ENCODE measurements at regions not wholly inside any gene's neighbourhood (a gene's known extent, or its start where the extent isn't known, plus 50 kb on each side); places are given as distances from the start of the nearest gene placed in this dataset.
"Not testable (repeated sequence)": the region's sequence is repeated elsewhere in the genome, so short reads cannot be mapped to it uniquely, and the experiment has no call there.

- DNase-seq, result no peak
Observed at GRCh38 chr7:12002428-12002827, 170.4 kb upstream of the THSD7A start.

GRCh38 chr7:12004581-12004980 is 172.6 kb upstream of the THSD7A start:
- no peak for DNase-seq

GRCh38 chr7:12007576-12007975 is 175.6 kb upstream of the THSD7A start:
- no peak for DNase-seq

- no peak for DNase-seq
Observed at GRCh38 chr7:12013983-12014382, 182.0 kb upstream of the THSD7A start.

- DNase-seq, result no peak
Observed at GRCh38 chr7:12016439-12016838, 184.4 kb upstream of the THSD7A start.

GRCh38 chr7:12017046-12017445 is 185.0 kb upstream of the THSD7A start:
- no peak for DNase-seq

GRCh38 chr7:12022011-12022410 is 189.1 kb upstream of the TMEM106B start:
- DNase-seq, result not testable (repeated sequence)

- no peak for DNase-seq
Observed at GRCh38 chr7:12025246-12025645, 185.8 kb upstream of the TMEM106B start.

- DNase-seq, result no peak
Observed at GRCh38 chr7:12028508-12028907, 182.6 kb upstream of the TMEM106B start.

GRCh38 chr7:12030116-12030515 is 181.0 kb upstream of the TMEM106B start:
- DNase-seq, result no peak

GRCh38 chr7:12031186-12031585 is 179.9 kb upstream of the TMEM106B start:
- no peak for DNase-seq

GRCh38 chr7:12031638-12032037 is 179.5 kb upstream of the TMEM106B start:
- DNase-seq, result no peak

GRCh38 chr7:12032146-12032545 is 178.9 kb upstream of the TMEM106B start:
- no peak for DNase-seq

- not testable (repeated sequence) for DNase-seq
Observed at GRCh38 chr7:12043457-12043856, 167.6 kb upstream of the TMEM106B start.

- DNase-seq, result no peak
Observed at GRCh38 chr7:12052211-12052610, 158.9 kb upstream of the TMEM106B start.

- DNase-seq, result no peak
Observed at GRCh38 chr7:12053561-12053960, 157.5 kb upstream of the TMEM106B start.

- DNase-seq, result no peak
Observed at GRCh38 chr7:12054830-12055229, 156.3 kb upstream of the TMEM106B start.

- no peak for DNase-seq
Observed at GRCh38 chr7:12056381-12056780, 154.7 kb upstream of the TMEM106B start.

GRCh38 chr7:12056977-12057376 is 154.1 kb upstream of the TMEM106B start:
- no peak for DNase-seq

- no peak for DNase-seq
Observed at GRCh38 chr7:12062062-12062461, 149.0 kb upstream of the TMEM106B start.

GRCh38 chr7:12064586-12065127 is 146.4 kb upstream of the TMEM106B start:
- no peak for DNase-seq

GRCh38 chr7:12066004-12066403 is 145.1 kb upstream of the TMEM106B start:
- DNase-seq, result no peak

- no peak for DNase-seq
Observed at GRCh38 chr7:12066521-12066920, 144.6 kb upstream of the TMEM106B start.

GRCh38 chr7:12067156-12067831 is 143.8 kb upstream of the TMEM106B start:
- peak in 15 of 56 donors; percentile 3 to 60 (median 11) for DNase-seq

Data from amygdala (tissue), 56 donors.